A673 (cell line): ENCODE measurements at regions not wholly inside any gene's neighbourhood (a gene's known extent, or its start where the extent isn't known, plus 50 kb on each side); places are given as distances from the start of the nearest gene placed in this dataset.

Experiments used
- EZH2 ChIP-seq: fragments of 200-600 bp; sonication (generic); IDR thresholded peaks from 2 replicates; pipeline ENCODE4 v1.6.1; 2017; ENCODE audit warnings: borderline replicate concordance, low read depth, mild to moderate bottlenecking, mixed read lengths, antibody characterized with exemption, low read length; ENCODE audit not compliant: poor library complexity, severe bottlenecking
- TF ChIP-seq, protein P1 (sequence below): fragments of 300-800, 200-600 bp; sonication (generic); conservative IDR thresholded peaks from 2 replicates; pipeline ENCODE4 v1.5.1; 2017; ENCODE audit warnings: low read depth, mild to moderate bottlenecking, antibody characterized with exemption, low read length, moderate library complexity, mixed read lengths

- TF ChIP-seq, protein P1, sequence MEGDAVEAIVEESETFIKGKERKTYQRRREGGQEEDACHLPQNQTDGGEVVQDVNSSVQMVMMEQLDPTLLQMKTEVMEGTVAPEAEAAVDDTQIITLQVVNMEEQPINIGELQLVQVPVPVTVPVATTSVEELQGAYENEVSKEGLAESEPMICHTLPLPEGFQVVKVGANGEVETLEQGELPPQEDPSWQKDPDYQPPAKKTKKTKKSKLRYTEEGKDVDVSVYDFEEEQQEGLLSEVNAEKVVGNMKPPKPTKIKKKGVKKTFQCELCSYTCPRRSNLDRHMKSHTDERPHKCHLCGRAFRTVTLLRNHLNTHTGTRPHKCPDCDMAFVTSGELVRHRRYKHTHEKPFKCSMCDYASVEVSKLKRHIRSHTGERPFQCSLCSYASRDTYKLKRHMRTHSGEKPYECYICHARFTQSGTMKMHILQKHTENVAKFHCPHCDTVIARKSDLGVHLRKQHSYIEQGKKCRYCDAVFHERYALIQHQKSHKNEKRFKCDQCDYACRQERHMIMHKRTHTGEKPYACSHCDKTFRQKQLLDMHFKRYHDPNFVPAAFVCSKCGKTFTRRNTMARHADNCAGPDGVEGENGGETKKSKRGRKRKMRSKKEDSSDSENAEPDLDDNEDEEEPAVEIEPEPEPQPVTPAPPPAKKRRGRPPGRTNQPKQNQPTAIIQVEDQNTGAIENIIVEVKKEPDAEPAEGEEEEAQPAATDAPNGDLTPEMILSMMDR = no peak
- no peak for TF ChIP-seq EZH2
Measured at GRCh38 chr3:111480091-111480490, 61.9 kb upstream of the CD96 start.
